HepG2 (cell line): ENCODE measurements at regions not wholly inside any gene's neighbourhood (a gene's known extent, or its start where the extent isn't known, plus 50 kb on each side); places are given as distances from the start of the nearest gene placed in this dataset.

ENCODE experiments used
- ATAC-seq: fragments of 200-7000 bp; cut with Tn5 transposase; 3 replicates; pipeline ENCODE4 v1.9.1; 2020; ENCODE audit warnings: mild to moderate bottlenecking, moderate library complexity
- BruUV-seq: library from RNA; stranded (reverse); fragments of 400-500 nt; replicated peaks from 2 replicates; lab custom pipeline; 2021; lab: Mats Ljungman, UMichigan
- CTCF ChIA-PET: fragments of 300-600 bp; formaldehyde crosslinking; extraction: SDS; loops from one replicate; lab custom pipeline; 2021; ENCODE audit warnings: low total read pairs, inconsistent platforms, low intra/inter-chr PET ratio; lab: Yijun Ruan, JAX
- POLR2A ChIA-PET: fragments of 350-600 bp; sonication (Branson Sonifier 250); formaldehyde crosslinking; loops from one replicate; lab custom pipeline; 2020; ENCODE audit warnings: antibody characterized with exemption, inconsistent platforms; lab: Yijun Ruan, JAX
- DNase-seq: peaks from one replicate; pipeline ENCODE4 v3.0.0-alpha.2; 2015; ENCODE audit warnings: low spot score
- FAIRE-seq: peaks from 3 replicates; lab custom pipeline; 2011; peaks lifted over from hg19 to GRCh38; lab: Jason Lieb, UNC
- H2AFZ ChIP-seq: one replicate; pipeline ENCODE4 v1.6.1; 2011; ENCODE audit warnings: low read length, inconsistent platforms
- H3K27ac ChIP-seq: fragments of 300-600 bp; 3 replicates; pipeline ENCODE4 v1.8.0; 2011; ENCODE audit warnings: mixed run types, mild to moderate bottlenecking, mixed read lengths, low read length, inconsistent platforms; ENCODE audit not compliant: insufficient read depth; ENCODE audit errors: extremely low read length
- H3K27me3 ChIP-seq, 2 experiments: fragments of 200-600 bp in 1 of 2; 2 replicates in 1 of 2; 3 replicates in 1 of 2; pipeline versions ENCODE4 v1.6.0 to v1.8.0; 2011; ENCODE audit warnings: low read length in 2 of 2, mild to moderate bottlenecking in 2 of 2, moderate library complexity in 2 of 2, inconsistent platforms in 1 of 2; ENCODE audit not compliant: insufficient read depth in 2 of 2, control insufficient read depth in 1 of 2
- H3K36me3 ChIP-seq, 2 experiments: fragments of 200-600 bp in 1 of 2; replicated peaks in 1 of 2; 2 replicates in 1 of 2; 3 replicates in 1 of 2; pipeline versions ENCODE4 v1.5.1 to v1.8.0; 2011; ENCODE audit warnings: low read length in 2 of 2, inconsistent platforms in 1 of 2; ENCODE audit not compliant: insufficient read depth in 2 of 2, control insufficient read depth in 1 of 2
- H3K4me1 ChIP-seq: 2 replicates; pipeline ENCODE4 v1.5.1; 2012; ENCODE audit warnings: low read length, inconsistent platforms; ENCODE audit not compliant: insufficient read depth
- H3K4me2 ChIP-seq: 2 replicates; pipeline ENCODE4 v1.6.0; 2011; ENCODE audit warnings: low read depth, low read length, inconsistent platforms
- H3K4me3 ChIP-seq, 3 experiments: fragments of 200-600 bp in 1 of 3; sonication (generic), shearing (Covaris generic) in 1 of 3; replicated peaks in 1 of 3; 2 replicates each; pipeline ENCODE4 v1.5.1; 2011 to 2016; ENCODE audit warnings: low read length in 3 of 3, inconsistent platforms in 2 of 3, low read depth in 2 of 3, mild to moderate bottlenecking in 2 of 3, control low read depth in 1 of 3, mixed read lengths in 1 of 3; ENCODE audit not compliant: insufficient read depth in 1 of 3
- H3K79me2 ChIP-seq: one replicate; pipeline ENCODE4 v1.6.1; 2011; ENCODE audit warnings: low read length, inconsistent platforms; ENCODE audit not compliant: insufficient read depth
- H3K9ac ChIP-seq: 2 replicates; pipeline ENCODE4 v1.6.0; 2011; ENCODE audit warnings: mild to moderate bottlenecking, low read depth, low read length, inconsistent platforms; ENCODE audit not compliant: insufficient read depth
- H3K9me3 ChIP-seq: 2 replicates; pipeline ENCODE4 v1.5.1; 2012; ENCODE audit warnings: mild to moderate bottlenecking, low read length
- H4K20me1 ChIP-seq: 2 replicates; pipeline ENCODE4 v1.6.0; 2011; ENCODE audit warnings: inconsistent platforms, mild to moderate bottlenecking, low read length, moderate library complexity; ENCODE audit not compliant: insufficient read depth
- ATF7 ChIP-seq, 2 experiments: fragments of 450-650 bp in 1 of 2; sonication (generic) in 1 of 2; formaldehyde crosslinking in 1 of 2; IDR thresholded peaks; 2 replicates each; pipeline versions ENCODE4 v1.4.0 to v1.6.1; 2016 to 2020; ENCODE audit warnings: antibody characterized with exemption in 1 of 2, mild to moderate bottlenecking in 1 of 2, missing genetic modification reagents in 1 of 2
- DDIT3 ChIP-seq: sonication (generic); formaldehyde crosslinking; IDR thresholded peaks from 2 replicates; pipeline ENCODE4 v1.4.0; 2020; ENCODE audit warnings: mild to moderate bottlenecking, missing genetic modification reagents
- DPF2 ChIP-seq: sonication (generic); formaldehyde crosslinking; IDR thresholded peaks from 2 replicates; pipeline ENCODE4 v1.4.0; 2020; ENCODE audit warnings: mild to moderate bottlenecking, low read depth, missing genetic modification reagents, borderline replicate concordance
- ELF1 ChIP-seq: sonication (generic); formaldehyde crosslinking; IDR thresholded peaks from 2 replicates; pipeline ENCODE4 v1.4.0; 2020; ENCODE audit warnings: missing genetic modification reagents
- KLF9 ChIP-seq: IDR thresholded peaks from 2 replicates; pipeline ENCODE4 v1.6.1; 2016; ENCODE audit warnings: low read depth
- LCORL ChIP-seq, 2 experiments: fragments of 450-650 bp in 1 of 2; sonication (generic) in 1 of 2; formaldehyde crosslinking in 1 of 2; IDR thresholded peaks; 2 replicates each; pipeline versions ENCODE4 v1.5.0 to v1.6.1; 2017 to 2020; ENCODE audit warnings: antibody characterized with exemption in 1 of 2, missing genetic modification reagents in 1 of 2
- WIZ ChIP-seq: sonication (generic); formaldehyde crosslinking; IDR thresholded peaks from 2 replicates; pipeline ENCODE4 v1.5.1; 2020; ENCODE audit warnings: mild to moderate bottlenecking, missing genetic modification reagents
- ZNF329 ChIP-seq: sonication (generic); formaldehyde crosslinking; IDR thresholded peaks from 2 replicates; pipeline ENCODE4 v1.9.0; 2021; ENCODE audit warnings: low read depth, mild to moderate bottlenecking, missing genetic modification reagents
- ZNF331 ChIP-seq: sonication (generic); formaldehyde crosslinking; IDR thresholded peaks from 2 replicates; pipeline ENCODE4 v1.4.0; 2020; ENCODE audit warnings: missing genetic modification reagents
- ZNF362 ChIP-seq: sonication (generic); formaldehyde crosslinking; IDR thresholded peaks from 2 replicates; pipeline ENCODE4 v1.4.0; 2020; ENCODE audit warnings: missing genetic modification reagents, mild to moderate bottlenecking, borderline replicate concordance
- ZNF609 ChIP-seq: sonication (generic); formaldehyde crosslinking; IDR thresholded peaks from 2 replicates; pipeline ENCODE4 v1.4.0; 2020; ENCODE audit warnings: mild to moderate bottlenecking, missing genetic modification reagents, borderline replicate concordance
- ZNF660 ChIP-seq: sonication (generic); formaldehyde crosslinking; IDR thresholded peaks from 2 replicates; pipeline ENCODE4 v1.5.1; 2020; ENCODE audit warnings: mild to moderate bottlenecking, low read depth, missing genetic modification reagents, borderline replicate concordance
- ZNF792 ChIP-seq: IDR thresholded peaks from 2 replicates; pipeline ENCODE4 v1.6.1; 2016
- ZSCAN9 ChIP-seq: IDR thresholded peaks from 2 replicates; pipeline ENCODE4 v1.6.1; 2016; ENCODE audit warnings: borderline replicate concordance
- WGBS: methylation state at CpG from one replicate; pipeline ENCODE4 v1.1.6; 2017; ENCODE audit warnings: low lambda C conversion rate; 5-methylcytosine and 5-hydroxymethylcytosine counted together
- in situ Hi-C: cut with HindIII; loops from 2 replicates; pipeline ENCODE4 v1.10.0; 2017; ENCODE audit warnings: low pct_unique_long_range_greater_than_20kb; ENCODE audit not compliant: extremely low pct_ligation_motif_present
- intact Hi-C: fragments of 100-400 bp; cut with micrococcal nuclease; formaldehyde crosslinking; loops from one replicate; pipeline ENCODE4 v1.10.0; 2022; ENCODE audit not compliant: unreplicated experiment

- DNase-seq (peak; percentile 98), ATAC-seq (peak; percentile 96), FAIRE-seq (peak; percentile 81)
- peak overlapping the region; percentile 65 for H3K4me2 ChIP-seq
- WGBS, result 42% methylated on average over 9 of the region's 10 CpGs
- H3K4me3 ChIP-seq, result no peak overlapping the region
- no peaks in the 10 kb centered on the region for H3K79me2 ChIP-seq
- no peaks in the 10 kb centered on the region for H3K27me3 ChIP-seq
- ChIA-PET CTCF (no interaction called here), POLR2A (interaction anchor here (0.7 kb wide), 1 partner anchor 157 kb away, joined by 3 read pairs; no protein-coding TSS in a partner anchor)
- H3K9me3 ChIP-seq, result no peaks in the 10 kb centered on the region
- peak overlapping the region; percentile 93 for H2AFZ ChIP-seq
- BruUV-seq, result no TSS peak
- peaks cover 42% of the 10 kb centered on the region for H3K4me1 ChIP-seq
- peak overlapping the region; percentile 79 for H3K27ac ChIP-seq
- intact Hi-C loops (no loop called here), in situ Hi-C loops (loop anchor here (10.0 to 25.0 kb wide), 3 partner anchors 158 to 419 kb away; partner anchors contain the start of gene CYP20A1)
- 0 out of 2 replicates have a peak overlapping the region, but pooled peaks have one; percentile 30 for H3K9ac ChIP-seq
- no peaks in the 10 kb centered on the region for H3K36me3 ChIP-seq
- H4K20me1 ChIP-seq, result no peaks in the 10 kb centered on the region
- TF ChIP-seq WIZ (CRISPR knock-in tag) (peak; percentile 82), KLF9 (peak; percentile 75; the same call in 1 of the 2 replicates), DDIT3 (CRISPR knock-in tag) (no peak), ELF1 (CRISPR knock-in tag) (peak; percentile 68), LCORL (IDR thresholded peaks at IDR 0.05) (no peak), LCORL (CRISPR knock-in tag; IDR thresholded peaks at IDR 0.05) (peak; percentile 91), ZNF609 (CRISPR knock-in tag) (peak; percentile 75; the same call in 1 of the 2 replicates), DPF2 (CRISPR knock-in tag) (peak; percentile 68; the same call in 1 of the 2 replicates), ZNF329 (CRISPR knock-in tag) (no peak), ZNF362 (CRISPR knock-in tag) (peak; percentile 27; the same call in 1 of the 2 replicates), ZSCAN9 (CRISPR knock-in tag) (peak; percentile 78; the same call in 1 of the 2 replicates), ZNF331 (peak; percentile 60), ATF7 (IDR thresholded peaks at IDR 0.05) (peak; percentile 63), ATF7 (CRISPR knock-in tag; IDR thresholded peaks at IDR 0.05) (peak; percentile 53; the same call in 1 of the 2 replicates), ZNF792 (CRISPR knock-in tag) (peak; percentile 48; the same call in 1 of the 2 replicates), ZNF660 (CRISPR knock-in tag) (no peak)
Measured at GRCh38 chr2:203656522-203657287, 49.7 kb upstream of the CD28 start.
